Lung (tissue), 11 donors: ENCODE measurements at regions not wholly inside any gene's neighbourhood (a gene's known extent, or its start where the extent isn't known, plus 50 kb on each side); places are given as distances from the start of the nearest gene placed in this dataset.

Experiments used
- ATAC-seq: fragments of 200-7000 bp; cut with Tn5 transposase; one replicate; pipeline ENCODE4 v1.9.1; 2020; ENCODE audit warnings: moderate number of reproducible peaks; ENCODE audit not compliant: insufficient read depth, low FRiP score
- DNase-seq, 3 donors: peaks; one replicate each; pipeline ENCODE4 v3.0.0-alpha.2; 2013 to 2017
- H3K27ac ChIP-seq, 2 donors: one replicate each; pipeline ENCODE4 v1.5.1; 2013; ENCODE audit warnings: mild to moderate bottlenecking in 2 of 2, moderate library complexity in 2 of 2, control low read depth in 1 of 2, inconsistent platforms in 1 of 2, low read depth in 1 of 2, low read length in 1 of 2
- H3K27me3 ChIP-seq, 3 donors: one replicate each; pipeline ENCODE4 v1.5.1; 2013; ENCODE audit warnings: low read length in 2 of 3; ENCODE audit not compliant: control insufficient read depth in 3 of 3, insufficient read depth in 3 of 3
- H3K36me3 ChIP-seq, 4 donors: one replicate each; pipeline ENCODE4 v1.5.1; 2013; ENCODE audit warnings: low read length in 4 of 4, mild to moderate bottlenecking in 1 of 4, moderate library complexity in 1 of 4; ENCODE audit not compliant: control insufficient read depth in 4 of 4, insufficient read depth in 4 of 4
- H3K4me1 ChIP-seq, 5 donors: one replicate each; pipeline ENCODE4 v1.5.1; 2013; ENCODE audit warnings: low read length in 5 of 5, mild to moderate bottlenecking in 2 of 5, moderate library complexity in 1 of 5; ENCODE audit not compliant: control insufficient read depth in 5 of 5, insufficient read depth in 5 of 5
- H3K4me3 ChIP-seq: one replicate; pipeline ENCODE4 v1.5.1; 2013; ENCODE audit warnings: mild to moderate bottlenecking, control low read depth, moderate library complexity
- H3K9ac ChIP-seq, 2 donors: one replicate each; pipeline ENCODE4 v1.5.1; 2013; ENCODE audit warnings: low read length in 2 of 2, control low read depth in 1 of 2; ENCODE audit not compliant: insufficient read depth in 1 of 2
- H3K9me3 ChIP-seq, 4 donors: one replicate each; pipeline ENCODE4 v1.5.1; 2013; ENCODE audit warnings: low read length in 3 of 4, mild to moderate bottlenecking in 1 of 4, moderate library complexity in 1 of 4; ENCODE audit not compliant: control insufficient read depth in 4 of 4, insufficient read depth in 3 of 4
- CTCF ChIP-seq: IDR thresholded peaks from 2 replicates; pipeline ENCODE4 v1.5.1; 2012; ENCODE audit warnings: mild to moderate bottlenecking; ENCODE audit errors: control extremely low read depth, extremely low read depth
- WGBS, 2 donors: extraction: QIAGEN DNeasy Blood & Tissue Kit; methylation state at CpG; one replicate each; pipeline ENCODE4 v1.1.7; 2013; 5-methylcytosine and 5-hydroxymethylcytosine counted together
- donor health status: control.
- donor health status: control.
- donor health status: Bipolar disorder and iron deficiency.
- donor health status: healthy.
- donor health status: DM: yes; HTN: yes; CAD: no.

DNA sequence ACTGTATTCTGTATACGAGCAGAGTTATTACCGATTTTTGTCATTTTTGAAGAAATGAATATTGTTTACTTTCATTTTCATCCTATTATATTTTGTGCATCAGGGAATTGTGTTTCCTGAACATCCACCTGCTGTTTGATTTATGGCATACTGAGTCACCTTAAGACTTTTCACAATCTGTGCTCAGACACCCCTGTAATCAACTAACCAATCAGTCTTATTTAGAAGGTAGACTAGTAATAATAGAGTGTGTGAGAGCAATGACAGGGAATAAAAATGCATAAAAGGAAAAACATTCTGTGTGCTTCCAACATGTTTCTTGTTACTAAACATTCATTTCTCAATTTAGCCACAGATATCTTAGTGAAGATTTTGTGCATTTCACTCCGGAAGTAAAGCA is 1413.6 kb upstream of the ACO1 start:
- H3K36me3 ChIP-seq = no peaks in the 10 kb centered on the region
- no peaks in the 10 kb centered on the region for H3K4me1 ChIP-seq
- no peaks in the 10 kb centered on the region for H3K27me3 ChIP-seq
- H3K4me3 ChIP-seq = no peak overlapping the region
- ATAC-seq (no peak), DNase-seq (no peak)
- no peak for TF ChIP-seq CTCF
- H3K9ac ChIP-seq = no peak overlapping the region
- H3K9me3 ChIP-seq = no peaks in the 10 kb centered on the region
- WGBS, 2 donors = 86 to 90% methylated on average over 3 of the region's 3 CpGs
- no peak overlapping the region for H3K27ac ChIP-seq

- Histone ChIP-seq H3K9me3 (no peaks in the 10 kb centered on the region), H3K27me3 (no peaks in the 10 kb centered on the region), H3K27ac (no peak overlapping the region), H3K4me1 (no peaks in the 10 kb centered on the region), H3K9ac (no peak overlapping the region), H3K36me3 (no peaks in the 10 kb centered on the region), H3K4me3 (no peak overlapping the region)
- ATAC-seq (no peak), DNase-seq (no peak)
- no peak for TF ChIP-seq CTCF
These were observed 1411.8 kb upstream of the ACO1 start for GRCh38 chr9:30972654-30973053.

GRCh38 chr9:30977965-30978364 is 1406.5 kb upstream of the ACO1 start:
- ATAC-seq (no peak), DNase-seq (no peak)
- no peak overlapping the region for H3K27ac ChIP-seq
- no peaks in the 10 kb centered on the region for H3K9me3 ChIP-seq
- H3K4me1 ChIP-seq = no peaks in the 10 kb centered on the region
- H3K4me3 ChIP-seq = no peak overlapping the region
- 82 to 91% methylated on average over 1 of the region's 1 CpG for WGBS, 2 donors
- TF ChIP-seq CTCF = no peak
- H3K9ac ChIP-seq = no peak overlapping the region
- no peaks in the 10 kb centered on the region for H3K27me3 ChIP-seq
- H3K36me3 ChIP-seq = no peaks in the 10 kb centered on the region

DNA sequence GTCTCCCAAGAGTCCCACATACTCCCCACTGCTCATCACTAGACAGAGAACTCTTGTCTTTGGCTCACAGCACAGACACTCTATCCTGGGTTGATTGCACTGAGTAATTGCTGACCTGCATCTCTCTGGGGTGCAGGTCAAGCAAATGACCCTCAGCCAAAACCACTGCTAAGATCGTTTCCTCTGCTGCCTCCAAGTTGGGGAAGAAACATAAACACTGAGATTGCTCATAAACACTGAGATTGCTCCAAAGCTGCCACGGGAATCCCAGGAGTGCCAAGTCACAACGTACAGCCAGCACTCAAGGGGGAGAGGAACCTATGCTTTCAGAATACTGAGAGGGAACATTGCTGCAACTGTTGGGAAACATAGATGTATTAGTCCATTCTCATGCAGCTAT is 1402.1 kb upstream of the ACO1 start:
- no peaks in the 10 kb centered on the region for H3K27me3 ChIP-seq
- no peaks in the 10 kb centered on the region for H3K4me1 ChIP-seq
- H3K4me3 ChIP-seq = no peak overlapping the region
- WGBS, 2 donors = 60 to 62% methylated on average over 3 of the region's 3 CpGs
- no peaks in the 10 kb centered on the region for H3K36me3 ChIP-seq
- no peak for TF ChIP-seq CTCF
- H3K27ac ChIP-seq = no peak overlapping the region
- H3K9me3 ChIP-seq = no peaks in the 10 kb centered on the region
- no peak overlapping the region for H3K9ac ChIP-seq
- ATAC-seq (no peak), DNase-seq (no peak)
